Cardiac muscle cell (in vitro differentiated cells and primary cell): ENCODE measurements at regions not wholly inside any gene's neighbourhood (a gene's known extent, or its start where the extent isn't known, plus 50 kb on each side); places are given as distances from the start of the nearest gene placed in this dataset.

Source experiments
- DNase-seq, 2 donors: peaks; one replicate each; pipeline versions ENCODE4 v3.0.0 to v3.0.0-alpha.2; 2010 to 2017; ENCODE audit warnings: low read depth in 1 of 2, low spot score in 1 of 2
- H3K27ac ChIP-seq: fragments of 200-600 bp; sonication (generic); 2 replicates; pipeline ENCODE4 v1.5.1; 2016
- H3K27me3 ChIP-seq: fragments of 200-600 bp; sonication (generic); 2 replicates; pipeline ENCODE4 v1.6.0; 2016; ENCODE audit warnings: control low read depth
- H3K36me3 ChIP-seq: fragments of 200-600 bp; sonication (generic); 2 replicates; pipeline ENCODE4 v1.5.1; 2016; ENCODE audit warnings: control low read depth
- H3K4me1 ChIP-seq: fragments of 200-600 bp; sonication (generic); 2 replicates; pipeline ENCODE4 v1.8.1; 2017; ENCODE audit warnings: low read depth, mild to moderate bottlenecking, mixed run types
- H3K4me3 ChIP-seq: fragments of 200-600 bp; sonication (generic); 2 replicates; pipeline ENCODE4 v1.5.1; 2016; ENCODE audit warnings: mild to moderate bottlenecking
- H3K9me3 ChIP-seq: fragments of 200-600 bp; sonication (generic); 2 replicates; pipeline ENCODE4 v1.5.1; 2017; ENCODE audit warnings: low read depth, mild to moderate bottlenecking, control low read depth
- CTCF ChIP-seq: IDR thresholded peaks from 2 replicates; pipeline ENCODE4 v1.5.1; 2012; ENCODE audit warnings: low read depth, mild to moderate bottlenecking, low read length

- no peak for TF ChIP-seq CTCF
- H3K9me3 ChIP-seq = no peaks in the 10 kb centered on the region
- no peaks in the 10 kb centered on the region for H3K36me3 ChIP-seq
- H3K4me3 ChIP-seq = no peak overlapping the region
- peaks cover 2% of the 10 kb centered on the region for H3K4me1 ChIP-seq
- no peaks in the 10 kb centered on the region for H3K27me3 ChIP-seq
- H3K27ac ChIP-seq = no peak overlapping the region
- DNase-seq = peak in 1 of 2 donors; percentile 51
Measured at GRCh38 chr16:65831903-65832666, 534.4 kb upstream of the CDH5 start.

GRCh38 chr16:65829076-65829475 is 537.4 kb upstream of the CDH5 start:
- no peak overlapping the region for H3K4me3 ChIP-seq
- peaks cover 2% of the 10 kb centered on the region for H3K4me1 ChIP-seq
- no peak for DNase-seq
- no peak overlapping the region for H3K27ac ChIP-seq
- TF ChIP-seq CTCF = no peak
- H3K36me3 ChIP-seq = no peaks in the 10 kb centered on the region
- H3K27me3 ChIP-seq = no peaks in the 10 kb centered on the region
- no peaks in the 10 kb centered on the region for H3K9me3 ChIP-seq

GRCh38 chr16:65828296-65828695 is 538.2 kb upstream of the CDH5 start:
- Histone ChIP-seq H3K9me3 (no peaks in the 10 kb centered on the region), H3K27ac (no peak overlapping the region)
- TF ChIP-seq CTCF = no peak

DNA sequence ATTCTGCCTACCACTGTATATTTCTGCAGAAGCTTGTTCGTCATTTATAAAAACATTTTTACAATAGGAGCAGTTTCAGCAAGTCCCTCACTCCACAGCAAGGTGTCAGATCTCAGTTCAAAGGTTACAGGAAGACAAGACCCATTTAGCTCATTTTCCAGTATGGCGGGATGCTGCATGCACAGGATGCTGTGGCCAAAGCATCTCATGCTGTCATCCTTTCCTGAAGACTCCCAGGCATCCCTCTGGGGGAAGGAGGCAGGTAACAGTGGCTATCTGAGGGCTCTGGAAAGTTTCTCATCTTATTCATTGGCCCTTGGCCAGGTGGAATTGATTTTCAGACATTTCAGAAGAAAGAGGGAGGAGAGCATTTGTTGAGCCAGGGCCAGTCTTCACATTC is 539.3 kb upstream of the CDH5 start:
- no peaks in the 10 kb centered on the region for H3K9me3 ChIP-seq
- TF ChIP-seq CTCF = no peak
- no peaks in the 10 kb centered on the region for H3K4me1 ChIP-seq
- DNase-seq = no peak
- H3K27ac ChIP-seq = no peak overlapping the region
- no peaks in the 10 kb centered on the region for H3K36me3 ChIP-seq
- H3K4me3 ChIP-seq = no peak overlapping the region
- H3K27me3 ChIP-seq = no peaks in the 10 kb centered on the region

More at GRCh38 chr16:65828296-65828695, 538.2 kb upstream of the CDH5 start:
- peaks cover 2% of the 10 kb centered on the region for H3K4me1 ChIP-seq
- no peak for DNase-seq
- no peaks in the 10 kb centered on the region for H3K36me3 ChIP-seq
- H3K27me3 ChIP-seq = no peaks in the 10 kb centered on the region
- H3K4me3 ChIP-seq = no peak overlapping the region

- H3K4me1 ChIP-seq = no peaks in the 10 kb centered on the region
Measured at GRCh38 chr16:65825191-65825856, 541.2 kb upstream of the CDH5 start.

More at GRCh38 chr16:65825191-65825856, 541.2 kb upstream of the CDH5 start:
- Histone ChIP-seq H3K27ac (no peak overlapping the region), H3K36me3 (no peaks in the 10 kb centered on the region), H3K4me3 (no peak overlapping the region), H3K9me3 (no peaks in the 10 kb centered on the region), H3K27me3 (no peaks in the 10 kb centered on the region)
- TF ChIP-seq CTCF = no peak
- no peak for DNase-seq
